Natural killer cell treated with Interleukin-12 subunit alpha and Interleukin-12 subunit beta and Interleukin-15 and Interleukin-18, amount 100 ng/mL, for 72 hours (primary cell): ENCODE measurements at regions not wholly inside any gene's neighbourhood (a gene's known extent, or its start where the extent isn't known, plus 50 kb on each side); places are given as distances from the start of the nearest gene placed in this dataset.
A peak's percentile ranks its signal among the peaks of the same experiment; 100 is the strongest.

ENCODE experiments used
- ATAC-seq, 2 donors: fragments of 150-1000 bp; cut with Tn5 transposase in 1 of 2; sonication (Bioruptor Pico), chemical (Tn5 transposase) in 1 of 2; 2 replicates each; pipeline ENCODE4 v1.10.0; 2021
- DNase-seq: peaks from one replicate; pipeline ENCODE4 v3.0.0; 2022; ENCODE audit warnings: low spot score
- H3K27ac Mint-ChIP-seq, 2 donors: 1 replicate in 1 of 2; 2 replicates in 1 of 2; pipeline ENCODE4 v1.8.0; 2022; ENCODE audit warnings: mixed read lengths in 2 of 2, mild to moderate bottlenecking in 1 of 2, moderate library complexity in 1 of 2
- H3K27me3 Mint-ChIP-seq, 2 donors: 1 replicate in 1 of 2; 2 replicates in 1 of 2; pipeline ENCODE4 v1.8.0; 2022; ENCODE audit warnings: mixed read lengths in 2 of 2
- H3K36me3 Mint-ChIP-seq: one replicate; pipeline ENCODE4 v1.8.0; 2022; ENCODE audit warnings: mixed read lengths
- H3K4me1 Mint-ChIP-seq, 2 donors: 1 replicate in 1 of 2; 2 replicates in 1 of 2; pipeline ENCODE4 v1.8.0; 2022; ENCODE audit warnings: low read depth in 2 of 2, mixed read lengths in 2 of 2, mild to moderate bottlenecking in 1 of 2
- H3K4me3 Mint-ChIP-seq: one replicate; pipeline ENCODE4 v1.8.0; 2022; ENCODE audit warnings: mixed read lengths
- H3K9me3 Mint-ChIP-seq: 2 replicates; pipeline ENCODE4 v1.8.0; 2022; ENCODE audit warnings: mixed read lengths

DNA sequence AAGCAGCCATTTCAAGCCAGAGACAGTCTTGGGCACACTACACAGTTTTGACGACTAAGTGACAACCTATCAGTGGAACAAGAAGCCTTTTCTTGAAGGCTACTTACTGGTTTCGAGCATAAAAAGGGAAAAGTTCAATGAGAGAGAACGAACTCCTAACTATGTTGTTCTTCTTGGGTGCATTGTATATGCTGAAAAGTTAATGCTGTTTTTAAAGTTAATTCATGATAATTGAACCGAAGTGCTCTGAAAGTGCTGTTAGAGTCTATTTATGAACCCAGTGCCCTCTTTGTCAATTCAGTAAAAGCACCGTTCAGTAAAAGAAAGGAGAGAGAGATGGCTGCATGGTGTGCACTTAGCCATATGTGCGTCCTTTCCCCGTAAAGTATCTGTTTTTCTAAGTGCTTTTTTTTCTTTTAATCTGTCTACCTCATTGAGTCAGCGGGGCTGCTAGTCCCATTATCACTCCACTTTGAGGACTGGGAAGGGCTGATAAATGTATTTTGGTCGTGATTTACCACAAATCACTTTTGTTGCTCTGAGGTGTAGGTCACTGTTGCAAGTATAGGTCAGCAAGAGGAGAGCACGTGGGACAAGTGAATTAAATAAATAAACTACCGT is 380.7 kb upstream of the GOLIM4 start:
- H3K36me3 Mint-ChIP-seq, result no peaks in the 10 kb centered on the region

DNA sequence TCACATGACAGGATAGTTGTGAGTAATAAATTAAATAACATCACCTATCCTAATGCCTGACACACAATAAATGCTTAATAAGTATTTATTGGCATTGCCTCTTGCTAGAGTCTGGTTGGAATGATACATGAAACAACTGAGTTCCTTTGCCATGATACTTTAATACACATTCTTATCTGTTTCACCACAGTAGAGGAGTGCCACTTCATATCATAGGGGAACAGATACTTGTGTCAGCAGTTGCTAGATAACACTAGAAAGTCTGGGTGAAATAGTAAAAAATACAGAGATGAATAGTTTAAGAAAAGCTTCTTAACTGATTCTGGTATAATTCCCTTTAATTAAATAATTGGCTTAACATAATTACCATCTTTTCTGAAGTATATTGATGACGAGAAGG is 380.0 kb upstream of the GOLIM4 start:
- Mint-ChIP-seq H3K4me3 (no peak overlapping the region), H3K27me3 (no peaks in the 10 kb centered on the region), H3K36me3 (no peaks in the 10 kb centered on the region), H3K27ac (no peak overlapping the region), H3K4me1 (no peaks in the 10 kb centered on the region), H3K9me3 (no peaks in the 10 kb centered on the region)
- no peak for DNase-seq
- ATAC-seq, result no peak

More for the DNA sequence above, 380.7 kb upstream of the GOLIM4 start:
- Mint-ChIP-seq H3K4me1 (no peaks in the 10 kb centered on the region), H3K9me3 (no peaks in the 10 kb centered on the region), H3K27ac (no peak overlapping the region), H3K27me3 (no peaks in the 10 kb centered on the region), H3K4me3 (no peak overlapping the region)
- no peak for ATAC-seq
- DNase-seq, result no peak

DNA sequence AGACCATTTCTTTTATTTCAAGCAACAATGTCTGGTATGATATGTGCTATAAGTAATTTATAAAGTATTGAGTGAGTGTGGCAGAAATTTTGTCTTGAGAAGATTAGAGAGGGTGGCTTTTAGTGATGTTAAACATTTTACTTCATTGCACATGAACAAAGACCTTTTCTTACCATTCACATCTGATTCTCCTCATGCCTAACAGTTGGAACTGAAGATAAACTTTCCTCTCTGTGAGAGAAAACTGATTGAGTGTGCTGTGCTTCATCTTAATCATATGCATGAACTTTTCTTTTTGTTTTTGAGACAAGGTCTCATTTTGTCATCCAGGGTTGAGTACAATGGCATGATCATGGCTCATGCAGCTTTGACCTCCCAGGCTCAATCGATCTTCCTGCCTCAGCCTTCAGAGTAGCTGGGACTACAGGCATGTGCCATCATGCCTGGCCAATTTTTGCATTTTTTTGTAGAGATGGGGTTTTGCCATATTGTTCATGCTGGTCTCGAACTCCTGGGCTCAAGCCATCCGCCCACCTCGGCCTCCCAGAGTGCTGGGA is 377.7 kb upstream of the GOLIM4 start:
- H3K4me3 Mint-ChIP-seq, result no peak overlapping the region
- H3K4me1 Mint-ChIP-seq, result no peaks in the 10 kb centered on the region
- ATAC-seq (no peak), DNase-seq (no peak)
- H3K36me3 Mint-ChIP-seq, result no peaks in the 10 kb centered on the region
- no peak overlapping the region for H3K27ac Mint-ChIP-seq
- no peaks in the 10 kb centered on the region for H3K9me3 Mint-ChIP-seq
- no peaks in the 10 kb centered on the region for H3K27me3 Mint-ChIP-seq

DNA sequence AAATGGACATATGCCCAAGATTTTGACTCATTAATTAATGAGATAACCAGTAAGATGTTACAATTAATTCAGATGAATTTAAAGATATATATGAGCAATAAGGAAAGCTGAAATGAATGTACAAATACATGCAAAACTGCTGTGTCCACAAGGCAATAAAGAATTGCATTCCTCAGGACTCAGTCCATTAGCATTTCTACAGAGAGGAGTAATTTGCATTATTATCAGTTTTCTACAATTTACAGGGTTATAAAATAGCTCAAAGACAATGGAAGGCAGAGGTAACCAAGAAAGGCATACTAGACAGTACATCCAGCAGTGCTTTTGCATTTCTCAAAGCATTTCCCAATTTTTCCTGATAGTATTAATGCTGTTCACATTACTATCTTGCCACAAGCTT is 377.1 kb upstream of the GOLIM4 start:
- no peak for DNase-seq
- H3K4me1 Mint-ChIP-seq, result no peaks in the 10 kb centered on the region
- ATAC-seq, result no peak
- no peak overlapping the region for H3K4me3 Mint-ChIP-seq
- H3K27me3 Mint-ChIP-seq, result no peaks in the 10 kb centered on the region
- H3K27ac Mint-ChIP-seq, result no peak overlapping the region
- no peaks in the 10 kb centered on the region for H3K36me3 Mint-ChIP-seq
- no peaks in the 10 kb centered on the region for H3K9me3 Mint-ChIP-seq

DNA sequence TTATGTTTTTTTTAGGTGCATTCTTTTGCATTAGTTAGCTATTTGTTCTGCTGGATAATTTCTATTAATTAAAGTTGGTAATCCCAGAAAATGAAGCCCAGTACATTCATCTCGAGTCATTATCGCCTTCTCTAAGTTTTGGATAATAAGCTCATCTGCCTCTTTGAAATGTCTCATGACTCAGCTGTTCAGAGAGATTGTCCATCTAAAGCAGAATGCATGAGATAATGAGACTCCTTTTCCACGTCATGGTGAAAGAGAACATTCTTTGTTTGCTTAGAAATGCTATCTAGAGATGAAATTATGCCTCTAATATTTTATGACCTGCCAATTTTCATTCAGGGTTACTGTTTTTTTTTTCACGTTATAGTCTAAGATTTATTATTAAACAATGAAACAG is 374.7 kb upstream of the GOLIM4 start:
- DNase-seq (no peak), ATAC-seq (no peak)
- Mint-ChIP-seq H3K27ac (no peak overlapping the region), H3K36me3 (no peaks in the 10 kb centered on the region), H3K9me3 (no peaks in the 10 kb centered on the region), H3K27me3 (no peaks in the 10 kb centered on the region), H3K4me1 (peaks cover 0 to 2% of the 10 kb centered on the region in 2 donors), H3K4me3 (no peak overlapping the region)

DNA sequence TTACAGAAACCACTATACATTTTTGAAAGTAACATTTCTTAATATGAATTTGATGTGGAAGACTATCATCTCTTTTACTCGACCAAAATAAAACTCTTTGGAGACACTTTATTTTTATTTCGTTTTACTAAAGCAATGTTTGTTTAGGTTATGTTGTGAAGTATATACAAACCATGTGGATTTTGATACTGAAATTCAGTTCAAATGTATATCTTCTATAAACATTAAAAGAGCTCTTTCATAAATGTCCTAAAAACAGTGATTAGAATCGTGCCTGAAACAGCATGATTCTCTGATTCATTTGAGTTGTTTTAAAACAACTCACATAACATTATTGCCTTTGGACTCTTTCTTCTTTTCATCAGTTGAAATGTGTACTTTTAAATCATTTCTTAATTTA is 373.7 kb upstream of the GOLIM4 start:
- Mint-ChIP-seq H3K4me1 (peaks cover 0 to 2% of the 10 kb centered on the region in 2 donors), H3K27me3 (no peaks in the 10 kb centered on the region), H3K36me3 (no peaks in the 10 kb centered on the region), H3K9me3 (no peaks in the 10 kb centered on the region), H3K4me3 (no peak overlapping the region), H3K27ac (no peak overlapping the region)
- ATAC-seq, result no peak
- no peak for DNase-seq

DNA sequence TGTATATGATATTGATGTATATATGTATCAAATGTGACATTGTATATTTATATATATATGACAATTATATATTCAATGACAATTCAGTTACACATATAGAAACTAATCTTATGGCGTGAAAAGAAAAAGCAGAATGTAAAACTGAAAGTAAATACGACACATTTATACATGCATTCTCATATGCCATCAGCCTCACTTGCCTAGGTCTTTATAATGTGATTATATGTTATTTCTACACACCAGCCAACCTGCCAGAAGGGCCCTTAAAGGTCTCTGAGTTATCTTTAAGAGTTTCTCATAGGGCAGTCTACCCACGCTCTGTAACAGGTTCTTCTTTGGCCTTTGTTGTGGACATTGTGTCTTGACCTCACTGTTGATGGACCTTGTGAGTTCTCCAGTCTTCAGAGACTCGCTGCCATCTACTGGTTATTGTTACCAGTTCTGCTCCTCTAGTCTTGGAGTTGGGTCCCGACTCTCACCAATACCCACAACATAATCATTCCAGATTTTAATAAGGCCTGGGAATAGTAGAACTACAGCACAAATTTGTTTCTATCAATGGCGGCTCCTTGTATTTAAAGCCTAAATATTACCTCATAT is 371.5 kb upstream of the GOLIM4 start:
- ATAC-seq, result peak in 1 of 2 donors; percentile 56
- Mint-ChIP-seq H3K4me1 (peaks cover 0 to 2% of the 10 kb centered on the region in 2 donors), H3K9me3 (no peaks in the 10 kb centered on the region), H3K27me3 (no peaks in the 10 kb centered on the region), H3K27ac (no peak overlapping the region), H3K4me3 (peak overlapping the region; percentile 48), H3K36me3 (peaks cover 4% of the 10 kb centered on the region)
- DNase-seq, result no peak

DNA sequence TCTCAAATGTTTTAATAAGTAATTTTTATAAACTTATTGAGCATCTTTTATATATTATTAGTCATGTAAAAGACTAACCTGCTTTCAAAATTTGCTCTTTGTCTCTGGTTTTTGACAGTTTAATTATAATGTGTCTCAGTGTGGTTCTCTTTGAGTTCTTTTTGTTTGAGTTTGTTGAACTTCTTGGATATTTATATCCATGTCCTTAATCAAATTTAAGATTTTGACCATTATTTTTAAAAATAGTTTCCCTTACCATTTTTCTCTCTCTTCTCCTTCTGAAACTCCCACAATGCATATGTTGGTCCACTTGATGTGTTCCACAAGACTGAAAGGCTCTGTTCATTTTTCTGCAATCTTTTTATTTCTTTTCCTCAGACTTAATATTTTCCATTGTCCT is 366.1 kb upstream of the GOLIM4 start:
- Mint-ChIP-seq H3K27me3 (no peaks in the 10 kb centered on the region), H3K4me1 (no peaks in the 10 kb centered on the region), H3K27ac (no peak overlapping the region), H3K9me3 (peaks cover 3% of the 10 kb centered on the region), H3K36me3 (peaks cover 7% of the 10 kb centered on the region), H3K4me3 (no peak overlapping the region)
- DNase-seq, result no peak
- ATAC-seq, result no peak

DNA sequence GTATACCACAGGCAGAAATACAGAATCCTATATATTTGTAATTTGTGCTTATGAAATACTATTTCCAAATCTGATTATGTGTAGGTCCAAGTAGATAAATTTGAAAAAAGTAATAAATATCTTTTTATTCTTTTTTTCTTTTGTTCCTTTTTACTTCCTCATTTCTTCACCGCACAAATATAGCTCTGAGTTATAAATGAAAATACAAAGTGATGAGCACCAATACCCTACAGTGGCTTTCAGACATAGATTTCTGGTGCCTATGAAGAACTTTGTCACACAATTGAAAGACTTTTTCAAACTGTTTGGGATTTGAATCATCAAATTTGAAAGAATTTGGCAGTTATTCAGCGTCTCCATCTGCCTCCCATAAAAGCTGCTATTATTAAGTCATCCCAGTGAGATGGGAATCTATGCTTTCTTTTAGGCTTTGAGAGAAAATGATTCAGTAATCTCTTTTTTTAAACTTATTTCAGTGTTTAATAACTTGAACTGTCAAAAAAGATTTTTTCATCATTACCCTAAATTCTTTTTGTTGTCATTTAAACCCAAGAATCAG is 363.6 kb upstream of the GOLIM4 start:
- Mint-ChIP-seq H3K4me3 (no peak overlapping the region), H3K27me3 (no peaks in the 10 kb centered on the region), H3K27ac (no peak overlapping the region), H3K36me3 (peaks cover 7% of the 10 kb centered on the region), H3K9me3 (peaks cover 3% of the 10 kb centered on the region), H3K4me1 (no peaks in the 10 kb centered on the region)
- DNase-seq (no peak), ATAC-seq (no peak)

DNA sequence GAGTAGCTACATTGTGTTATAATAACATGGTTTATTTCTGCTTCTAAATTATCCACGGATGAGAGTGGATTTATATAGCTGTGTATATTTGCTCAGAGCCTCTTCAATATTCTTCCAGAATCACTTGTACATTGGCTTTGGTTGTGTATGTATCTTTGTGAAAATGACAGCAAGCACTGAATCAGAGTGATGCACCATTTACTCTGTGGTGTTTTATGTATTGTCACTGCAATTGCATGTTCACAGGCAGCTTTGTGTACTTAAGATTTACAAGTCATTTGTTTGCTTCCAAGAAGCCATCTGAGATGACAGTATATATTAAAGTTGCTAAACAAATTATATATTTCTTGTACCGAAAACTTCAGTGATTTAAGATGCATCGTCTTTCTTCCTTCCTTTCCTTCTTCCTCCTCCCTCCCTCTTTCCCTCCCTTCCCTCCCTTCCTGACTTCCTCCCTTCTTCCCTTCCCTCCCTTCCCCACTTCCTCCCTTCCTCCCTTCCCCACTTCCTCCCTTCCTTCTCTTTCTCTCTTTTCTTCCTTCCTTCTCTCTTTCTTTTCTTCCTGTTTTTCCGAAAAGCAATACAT is 362.3 kb upstream of the GOLIM4 start:
- H3K4me3 Mint-ChIP-seq, result no peak overlapping the region
- peaks cover 7% of the 10 kb centered on the region for H3K36me3 Mint-ChIP-seq
- no peaks in the 10 kb centered on the region for H3K27me3 Mint-ChIP-seq
- H3K4me1 Mint-ChIP-seq, result no peaks in the 10 kb centered on the region
- DNase-seq (no peak), ATAC-seq (no peak)
- H3K9me3 Mint-ChIP-seq, result peaks cover 3% of the 10 kb centered on the region
- no peak overlapping the region for H3K27ac Mint-ChIP-seq

DNA sequence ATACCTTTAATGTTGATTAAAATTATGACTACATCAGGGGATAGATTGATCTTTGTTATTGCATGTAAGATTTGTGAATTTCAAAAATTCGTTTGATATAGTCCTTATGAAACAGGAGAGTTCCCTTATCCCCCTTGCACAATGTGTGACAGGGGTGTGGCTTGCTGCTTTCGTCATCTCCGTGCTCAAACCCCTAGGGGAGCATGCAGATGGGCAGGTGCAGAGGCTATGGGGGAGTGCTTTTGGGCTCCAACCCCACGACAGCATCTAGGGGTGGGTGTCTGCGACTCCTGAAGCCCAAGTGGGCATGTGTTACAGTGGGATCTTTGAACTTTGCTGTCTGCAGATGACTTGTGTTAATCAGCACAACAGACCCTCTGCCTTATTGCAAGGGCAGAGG is 360.1 kb upstream of the GOLIM4 start:
- no peaks in the 10 kb centered on the region for H3K36me3 Mint-ChIP-seq
- no peaks in the 10 kb centered on the region for H3K9me3 Mint-ChIP-seq
- ATAC-seq (no peak), DNase-seq (no peak)
- no peak overlapping the region for H3K27ac Mint-ChIP-seq
- no peaks in the 10 kb centered on the region for H3K27me3 Mint-ChIP-seq
- no peak overlapping the region for H3K4me3 Mint-ChIP-seq
- H3K4me1 Mint-ChIP-seq, result no peaks in the 10 kb centered on the region

DNA sequence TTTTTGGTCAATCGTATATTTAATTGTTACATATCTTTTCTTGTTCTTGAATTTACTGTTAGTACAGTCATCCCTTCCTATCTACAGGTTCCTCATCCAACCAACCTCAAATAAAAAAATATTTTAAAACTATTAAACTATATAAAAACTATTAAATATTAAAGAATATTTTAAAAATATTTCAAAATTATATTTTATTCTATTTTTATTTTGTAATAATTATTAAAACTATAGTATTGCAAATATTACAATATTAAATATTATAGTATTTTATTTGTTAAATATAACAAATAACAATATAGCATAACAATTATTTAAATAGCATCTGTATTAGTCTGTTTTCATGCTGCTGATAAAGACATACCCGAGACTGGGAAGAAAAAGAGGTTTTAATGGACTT is 357.9 kb upstream of the GOLIM4 start:
- H3K36me3 Mint-ChIP-seq, result no peaks in the 10 kb centered on the region

DNA sequence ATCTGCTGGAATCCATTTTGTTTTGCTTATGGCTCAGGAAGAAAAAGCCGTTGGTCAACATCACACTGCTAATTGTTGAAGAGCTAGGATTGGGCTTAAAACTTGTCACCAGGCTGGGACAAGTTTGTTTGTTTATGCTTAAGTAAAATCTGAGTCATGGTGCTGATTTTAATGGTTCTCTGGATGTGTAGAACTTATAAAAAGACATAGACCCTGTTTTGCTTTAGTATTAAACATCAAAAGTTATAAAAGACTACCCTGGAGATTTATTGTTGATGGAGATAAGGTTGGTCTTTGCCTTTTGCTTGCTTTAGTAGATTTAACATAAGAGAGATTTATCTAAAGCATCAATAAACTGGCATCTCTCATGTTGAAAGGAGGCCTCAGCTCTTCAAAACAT is 348.2 kb upstream of the GOLIM4 start:
- H3K9me3 Mint-ChIP-seq, result peaks cover 3% of the 10 kb centered on the region

More for the DNA sequence above, 357.9 kb upstream of the GOLIM4 start:
- no peak overlapping the region for H3K4me3 Mint-ChIP-seq
- no peaks in the 10 kb centered on the region for H3K27me3 Mint-ChIP-seq
- DNase-seq, result no peak
- no peaks in the 10 kb centered on the region for H3K9me3 Mint-ChIP-seq
- H3K27ac Mint-ChIP-seq, result no peak overlapping the region
- no peak for ATAC-seq
- no peaks in the 10 kb centered on the region for H3K4me1 Mint-ChIP-seq

DNA sequence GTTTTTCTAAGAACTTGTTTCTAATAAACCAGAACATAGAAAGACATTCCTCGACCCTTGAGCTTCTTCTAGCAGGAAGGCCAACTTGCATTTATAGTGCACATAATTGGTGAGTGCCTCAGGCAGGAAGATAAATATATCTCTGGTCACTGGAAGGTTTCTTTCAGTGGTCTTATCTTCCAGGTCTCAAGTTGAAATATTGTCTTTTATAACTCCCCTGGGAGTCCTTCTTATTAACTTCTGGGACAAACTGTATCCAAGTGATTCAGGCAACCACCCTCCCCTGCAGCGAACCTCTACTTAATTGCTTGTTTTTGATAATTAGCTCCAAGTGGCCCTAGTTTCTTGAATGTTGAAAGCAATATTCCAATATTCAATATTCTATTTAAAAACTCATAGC is 346.8 kb upstream of the GOLIM4 start:
- no peak for DNase-seq
- Mint-ChIP-seq H3K9me3 (peaks cover 3% of the 10 kb centered on the region), H3K36me3 (no peaks in the 10 kb centered on the region), H3K4me3 (no peak overlapping the region), H3K27me3 (no peaks in the 10 kb centered on the region), H3K4me1 (no peaks in the 10 kb centered on the region), H3K27ac (no peak overlapping the region)
- ATAC-seq, result no peak

More for the DNA sequence above, 348.2 kb upstream of the GOLIM4 start:
- DNase-seq, result no peak
- Mint-ChIP-seq H3K27me3 (no peaks in the 10 kb centered on the region), H3K27ac (no peak overlapping the region), H3K36me3 (no peaks in the 10 kb centered on the region), H3K4me3 (no peak overlapping the region), H3K4me1 (no peaks in the 10 kb centered on the region)
- ATAC-seq, result no peak
